ENCODE measurements at regions not wholly inside any gene's neighbourhood (a gene's known extent, or its start where the extent isn't known, plus 50 kb on each side); places are given as distances from the start of the nearest gene placed in this dataset.
"Not testable (repeated sequence)": the region's sequence is repeated elsewhere in the genome, so short reads cannot be mapped to it uniquely, and the experiment has no call there.

GRCh38 chr2:144619760-144620159 is 99.8 kb upstream of the ZEB2 start:
- Histone ChIP-seq H3K27ac (ENCODE audit: low read depth, low read length, poor library complexity, severe bottlenecking) (no peak overlapping the region), H3K36me3 (ENCODE audit: insufficient read depth, low read length, poor library complexity, severe bottlenecking) (no peaks in the 10 kb centered on the region), H3K9me3 (ENCODE audit: low read depth, low read length, poor library complexity, severe bottlenecking) (no peaks in the 10 kb centered on the region), H3K4me3 (ENCODE audit: low read depth, low read length, poor library complexity, severe bottlenecking) (no peak overlapping the region), H3K4me1 (ENCODE audit: insufficient read depth, low read length, poor library complexity, severe bottlenecking) (no peaks in the 10 kb centered on the region), H3K27me3 (replicated peaks; ENCODE audit: insufficient read depth, low read depth, low read length, poor library complexity) (no peaks in the 10 kb centered on the region)
- intact Hi-C loops (cut with micrococcal nuclease; ENCODE audit: unreplicated experiment) = no loop called here
- ChIA-PET POLR2A (ENCODE audit: low non-redundant PET) (no interaction called here), CTCF (no interaction called here)
- no peak for TF ChIP-seq EZH2 (IDR thresholded peaks at IDR 0.05; ENCODE audit: borderline replicate concordance, low read depth, low read length, poor library complexity, severe bottlenecking)
- no peak for TF ChIP-seq CTCF (conservative IDR thresholded peaks at IDR 0.05; ENCODE audit: low read depth, low read length)
- DNase-seq (ENCODE audit: low spot score) = no peak
- no TSS peak for BruUV-seq (replicated peaks)

DNA sequence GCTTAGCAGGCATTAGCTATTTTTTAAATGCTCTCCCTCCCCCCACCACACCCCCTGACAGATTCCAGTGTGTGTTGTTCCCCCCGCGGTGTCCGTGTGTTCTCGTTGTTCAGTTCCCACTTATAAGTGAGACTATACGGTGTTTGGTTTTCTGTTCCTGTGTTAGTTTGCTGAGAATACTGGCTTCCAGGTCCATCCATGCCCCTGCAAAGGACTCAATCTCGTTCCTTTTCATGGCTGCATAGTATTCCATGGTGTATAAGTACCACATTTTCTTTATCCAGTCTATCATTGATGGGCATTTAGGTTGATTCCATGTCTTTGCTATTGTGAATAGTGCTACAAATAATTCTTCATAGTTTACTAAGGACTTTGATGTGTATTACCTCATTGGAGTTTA is 97.3 kb upstream of the ZEB2 start:
- intact Hi-C loops (cut with micrococcal nuclease; ENCODE audit: unreplicated experiment); POLR2A ChIA-PET (ENCODE audit: low non-redundant PET); H3K9me3 ChIP-seq (ENCODE audit: low read depth, low read length, poor library complexity, severe bottlenecking); H3K4me1 ChIP-seq (ENCODE audit: insufficient read depth, low read length, poor library complexity, severe bottlenecking); DNase-seq (ENCODE audit: low spot score); BruUV-seq (replicated peaks); H3K36me3 ChIP-seq (ENCODE audit: insufficient read depth, low read length, poor library complexity, severe bottlenecking); H3K4me3 ChIP-seq (ENCODE audit: low read depth, low read length, poor library complexity, severe bottlenecking); H3K27ac ChIP-seq (ENCODE audit: low read depth, low read length, poor library complexity, severe bottlenecking); H3K27me3 ChIP-seq (replicated peaks; ENCODE audit: insufficient read depth, low read depth, low read length, poor library complexity); CTCF ChIA-PET: not testable (repeated sequence)

DNA sequence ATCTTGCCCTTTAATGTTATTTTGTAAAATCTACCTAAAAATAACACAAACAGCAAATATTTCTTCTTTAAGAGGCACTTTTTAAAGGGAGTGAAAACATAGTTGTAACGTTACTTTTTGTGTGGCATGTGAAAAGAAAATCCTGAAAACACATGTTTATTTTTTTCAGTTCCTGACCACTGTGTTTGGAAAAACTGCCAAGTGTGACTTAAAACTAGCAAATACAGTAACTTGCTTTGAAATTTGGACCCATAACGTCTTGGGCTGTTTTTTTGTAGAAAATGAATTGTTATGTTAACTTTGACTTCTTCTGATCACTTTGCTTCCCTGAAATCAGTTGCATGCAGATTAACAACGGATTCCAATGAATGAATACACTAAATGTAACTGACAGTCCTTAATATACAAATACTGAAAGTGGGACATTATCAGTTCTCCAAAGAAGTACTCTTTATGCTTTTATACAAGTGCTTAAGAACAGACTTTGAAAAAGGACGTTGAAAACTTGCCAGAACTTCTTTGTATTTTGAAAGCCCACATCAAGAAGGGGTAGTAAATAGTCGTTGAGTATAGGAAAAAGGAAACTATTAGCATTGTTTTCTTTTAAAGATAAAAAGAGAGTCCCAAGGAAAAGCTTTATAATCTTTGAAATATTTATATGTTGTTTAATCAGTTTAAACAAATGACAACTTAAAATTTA is 96.1 kb upstream of the ZEB2 start:
- POLR2A ChIA-PET (ENCODE audit: low non-redundant PET) = no interaction called here
- CTCF ChIA-PET = no interaction called here
- intact Hi-C loops (cut with micrococcal nuclease; ENCODE audit: unreplicated experiment) = no loop called here
- BruUV-seq (replicated peaks) = no TSS peak
- H3K4me1 ChIP-seq (ENCODE audit: insufficient read depth, low read length, poor library complexity, severe bottlenecking) = no peaks in the 10 kb centered on the region
- H3K36me3 ChIP-seq (ENCODE audit: insufficient read depth, low read length, poor library complexity, severe bottlenecking) = no peaks in the 10 kb centered on the region
- no peaks in the 10 kb centered on the region for H3K27me3 ChIP-seq (replicated peaks; ENCODE audit: insufficient read depth, low read depth, low read length, poor library complexity)
- H3K27ac ChIP-seq (ENCODE audit: low read depth, low read length, poor library complexity, severe bottlenecking) = no peak overlapping the region
- TF ChIP-seq EZH2 (IDR thresholded peaks at IDR 0.05; ENCODE audit: borderline replicate concordance, low read depth, low read length, poor library complexity, severe bottlenecking) (no peak), CTCF (conservative IDR thresholded peaks at IDR 0.05; ENCODE audit: low read depth, low read length) (no peak)
- no peak for DNase-seq (ENCODE audit: low spot score)
- no peak overlapping the region for H3K4me3 ChIP-seq (ENCODE audit: low read depth, low read length, poor library complexity, severe bottlenecking)
- H3K9me3 ChIP-seq (ENCODE audit: low read depth, low read length, poor library complexity, severe bottlenecking) = no peaks in the 10 kb centered on the region

DNA sequence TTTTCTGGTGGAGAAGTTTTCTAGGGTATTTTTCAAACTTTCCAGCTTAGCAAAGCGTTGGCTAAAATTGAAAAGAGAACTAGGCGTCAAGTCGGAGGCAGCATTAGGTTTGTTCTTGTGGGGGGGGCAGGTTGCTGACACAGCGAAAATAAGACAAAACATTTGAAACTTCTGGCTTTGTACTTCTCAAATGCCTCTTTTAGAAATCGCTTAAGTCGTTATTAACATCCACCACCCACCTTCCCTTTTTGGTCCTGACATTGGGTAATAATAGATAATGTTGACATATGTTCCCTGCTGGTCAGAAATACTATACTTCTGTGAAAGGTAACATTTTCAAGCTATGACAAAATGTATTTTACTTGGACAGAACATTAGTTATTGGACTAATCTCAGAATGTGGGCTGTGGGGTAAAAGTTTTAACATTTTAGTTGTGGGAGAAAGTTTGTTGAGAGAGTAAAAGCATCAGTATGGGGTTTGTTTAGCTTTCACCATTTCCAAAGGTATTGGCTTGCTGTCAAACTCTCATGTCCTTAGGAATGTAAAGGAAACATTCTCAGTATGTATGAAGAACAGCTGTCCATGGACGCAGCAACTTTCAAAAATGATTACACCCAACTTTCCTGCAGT is 88.1 kb upstream of the ZEB2 start:
- no peak overlapping the region for H3K27ac ChIP-seq (ENCODE audit: low read depth, low read length, poor library complexity, severe bottlenecking)
- no peaks in the 10 kb centered on the region for H3K27me3 ChIP-seq (replicated peaks; ENCODE audit: insufficient read depth, low read depth, low read length, poor library complexity)
- no peak for TF ChIP-seq CTCF (conservative IDR thresholded peaks at IDR 0.05; ENCODE audit: low read depth, low read length)
- TF ChIP-seq EZH2 (IDR thresholded peaks at IDR 0.05; ENCODE audit: borderline replicate concordance, low read depth, low read length, poor library complexity, severe bottlenecking) = no peak
- BruUV-seq (replicated peaks) = no TSS peak
- no peak overlapping the region for H3K4me3 ChIP-seq (ENCODE audit: low read depth, low read length, poor library complexity, severe bottlenecking)
- ChIA-PET POLR2A (ENCODE audit: low non-redundant PET) (interaction anchor here (0.6 kb wide), 1 partner anchor 517 kb away, joined by 3 read pairs; no protein-coding TSS in a partner anchor), CTCF (no interaction called here)
- no peaks in the 10 kb centered on the region for H3K9me3 ChIP-seq (ENCODE audit: low read depth, low read length, poor library complexity, severe bottlenecking)
- no peak for DNase-seq (ENCODE audit: low spot score)
- no peaks in the 10 kb centered on the region for H3K4me1 ChIP-seq (ENCODE audit: insufficient read depth, low read length, poor library complexity, severe bottlenecking)
- intact Hi-C loops (cut with micrococcal nuclease; ENCODE audit: unreplicated experiment) = no loop called here
- H3K36me3 ChIP-seq (ENCODE audit: insufficient read depth, low read length, poor library complexity, severe bottlenecking) = no peaks in the 10 kb centered on the region
